ENCODE measurements at regions not wholly inside any gene's neighbourhood (a gene's known extent, or its start where the extent isn't known, plus 50 kb on each side); places are given as distances from the start of the nearest gene placed in this dataset.

DNA sequence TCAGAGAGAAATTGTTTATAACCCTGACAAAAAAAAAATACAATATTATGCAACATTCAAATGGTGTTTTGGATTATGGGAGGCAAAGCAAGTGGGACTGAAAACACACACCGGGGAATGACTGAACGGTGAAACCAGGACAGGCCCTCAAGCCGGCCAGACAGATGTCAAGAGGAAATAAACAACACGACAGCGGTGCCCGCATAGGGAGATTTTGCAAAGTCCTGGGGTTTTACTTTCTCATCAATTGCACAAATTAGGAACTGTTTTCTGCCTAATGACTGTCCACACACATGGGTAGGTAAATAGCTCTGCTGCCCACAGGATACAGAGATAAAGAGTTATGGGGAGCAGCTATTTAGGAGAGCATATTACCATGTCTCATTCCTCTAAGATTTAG lies 134.5 kb downstream of the IRS2 start (continued):
- TF ChIP-seq ZNF600 (tag by site-specific recombination; IDR thresholded peaks at IDR 0.05) (no peak), ZNF23 (tag by site-specific recombination; IDR thresholded peaks at IDR 0.05; ENCODE audit: borderline replicate concordance) (no peak), SETDB1 (IDR thresholded peaks at IDR 0.05; ENCODE audit: insufficient read length, low read length) (no peak), IKZF3 (tag by site-specific recombination; IDR thresholded peaks at IDR 0.05) (no peak), ZNF561 (tag by site-specific recombination; IDR thresholded peaks at IDR 0.05; ENCODE audit: borderline replicate concordance) (no peak), KLF17 (tag by site-specific recombination; IDR thresholded peaks at IDR 0.05) (no peak), ZBTB26 (tag by site-specific recombination; optimal IDR thresholded peaks at IDR 0.05) (no peak), ZIC2 (tag by site-specific recombination; IDR thresholded peaks at IDR 0.05) (no peak), ZNF629 (tag by site-specific recombination; IDR thresholded peaks at IDR 0.05) (no peak), ZNF155 (tag by site-specific recombination; IDR thresholded peaks at IDR 0.05) (no peak)

DNA sequence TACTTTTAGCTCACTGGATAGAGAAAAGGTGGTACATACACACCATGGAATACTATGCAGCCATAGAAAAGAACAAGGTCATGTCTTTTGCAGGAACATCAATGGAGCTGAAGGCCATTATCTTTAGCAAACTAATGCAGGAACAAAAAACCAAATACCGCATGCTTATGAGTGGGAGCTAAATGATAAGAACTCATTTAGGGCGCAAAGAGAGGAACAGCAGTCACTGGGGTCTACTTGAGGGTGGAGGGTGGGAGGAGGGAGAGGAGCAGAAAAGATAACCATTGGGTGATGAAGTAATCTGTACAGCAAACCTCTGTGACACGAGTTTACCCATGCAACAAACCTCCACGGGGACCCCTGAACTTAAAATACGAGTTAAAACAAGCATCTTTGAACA lies 135.1 kb downstream of the IRS2 start:
- ChIA-PET CTCF (interaction anchor here (0.5 to 0.6 kb wide), 2 partner anchors 227 to 238 kb away, joined by 3 read pairs; no protein-coding TSS in a partner anchor), POLR2A (no interaction called here)
- Histone ChIP-seq H3K9me3 (ENCODE audit: control insufficient read depth, insufficient read depth, low read depth, low read length) (no peaks in the 10 kb centered on the region), H3K4me1 (ENCODE audit: control insufficient read depth, insufficient read depth, low read length) (no peaks in the 10 kb centered on the region), H3K36me3 (ENCODE audit: control insufficient read depth in 2 of 2, insufficient read depth in 1 of 2, low read length in 2 of 2) (no peaks in the 10 kb centered on the region), H3K4me3 (ENCODE audit: low read depth, low read length) (no peak overlapping the region), H3K27ac (ENCODE audit: extremely low read depth, low read depth, low read length) (no peak overlapping the region)
- TF ChIP-seq SP2 (tag by site-specific recombination; IDR thresholded peaks at IDR 0.05) (no peak), HOXD13 (CRISPR knock-in tag; IDR thresholded peaks at IDR 0.05; ENCODE audit: borderline replicate concordance) (no peak), ZNF423 (tag by site-specific recombination; IDR thresholded peaks at IDR 0.05) (no peak)

GRCh38 chr13:109650861-109651260 lies 135.5 kb downstream of the IRS2 start:
- Histone ChIP-seq H3K27ac (ENCODE audit: extremely low read depth, low read depth, low read length) (no peak overlapping the region), H3K9me3 (ENCODE audit: control insufficient read depth, insufficient read depth, low read depth, low read length) (no peaks in the 10 kb centered on the region), H3K4me3 (ENCODE audit: low read depth, low read length) (no peak overlapping the region), H3K4me1 (ENCODE audit: control insufficient read depth, insufficient read depth, low read length) (no peaks in the 10 kb centered on the region), H3K36me3 (ENCODE audit: control insufficient read depth in 2 of 2, insufficient read depth in 1 of 2, low read length in 2 of 2) (no peaks in the 10 kb centered on the region)
- ChIA-PET CTCF (no interaction called here), POLR2A (no interaction called here)
- TF ChIP-seq ZNF132 (tag by site-specific recombination; IDR thresholded peaks at IDR 0.05; ENCODE audit: borderline replicate concordance): no peak
- no peak for TF ChIP-seq ZNF433 (tag by site-specific recombination; IDR thresholded peaks at IDR 0.05; ENCODE audit: low read depth)
- TF ChIP-seq PRDM4 (tag by site-specific recombination; IDR thresholded peaks at IDR 0.05): no peak
- TF ChIP-seq ZNF121 (tag by site-specific recombination; IDR thresholded peaks at IDR 0.05): no peak
- TF ChIP-seq ZNF639 (tag by site-specific recombination; IDR thresholded peaks at IDR 0.05): no peak
- TF ChIP-seq ZNF202 (tag by site-specific recombination; IDR thresholded peaks at IDR 0.05; ENCODE audit: borderline replicate concordance): no peak
- no peak for TF ChIP-seq ZNF571 (tag by site-specific recombination; IDR thresholded peaks at IDR 0.05)
- TF ChIP-seq ZSCAN30 (tag by site-specific recombination; IDR thresholded peaks at IDR 0.05): no peak
- TF ChIP-seq RBAK (tag by site-specific recombination; IDR thresholded peaks at IDR 0.05): no peak
- TF ChIP-seq ZNF169 (tag by site-specific recombination; IDR thresholded peaks at IDR 0.05): no peak
- TF ChIP-seq ZNF426 (tag by site-specific recombination; IDR thresholded peaks at IDR 0.05): no peak
- no peak for TF ChIP-seq ZNF274 (IDR thresholded peaks at IDR 0.05; ENCODE audit: low read length)
- TF ChIP-seq ZNF274 (tag by site-specific recombination; IDR thresholded peaks at IDR 0.05; ENCODE audit: borderline replicate concordance): no peak
- no peak for TF ChIP-seq ZNF580 (tag by site-specific recombination; IDR thresholded peaks at IDR 0.05)
- TF ChIP-seq ZNF157 (tag by site-specific recombination; IDR thresholded peaks at IDR 0.05): no peak
